ENCODE measurements at regions not wholly inside any gene's neighbourhood (a gene's known extent, or its start where the extent isn't known, plus 50 kb on each side); places are given as distances from the start of the nearest gene placed in this dataset.

DNA sequence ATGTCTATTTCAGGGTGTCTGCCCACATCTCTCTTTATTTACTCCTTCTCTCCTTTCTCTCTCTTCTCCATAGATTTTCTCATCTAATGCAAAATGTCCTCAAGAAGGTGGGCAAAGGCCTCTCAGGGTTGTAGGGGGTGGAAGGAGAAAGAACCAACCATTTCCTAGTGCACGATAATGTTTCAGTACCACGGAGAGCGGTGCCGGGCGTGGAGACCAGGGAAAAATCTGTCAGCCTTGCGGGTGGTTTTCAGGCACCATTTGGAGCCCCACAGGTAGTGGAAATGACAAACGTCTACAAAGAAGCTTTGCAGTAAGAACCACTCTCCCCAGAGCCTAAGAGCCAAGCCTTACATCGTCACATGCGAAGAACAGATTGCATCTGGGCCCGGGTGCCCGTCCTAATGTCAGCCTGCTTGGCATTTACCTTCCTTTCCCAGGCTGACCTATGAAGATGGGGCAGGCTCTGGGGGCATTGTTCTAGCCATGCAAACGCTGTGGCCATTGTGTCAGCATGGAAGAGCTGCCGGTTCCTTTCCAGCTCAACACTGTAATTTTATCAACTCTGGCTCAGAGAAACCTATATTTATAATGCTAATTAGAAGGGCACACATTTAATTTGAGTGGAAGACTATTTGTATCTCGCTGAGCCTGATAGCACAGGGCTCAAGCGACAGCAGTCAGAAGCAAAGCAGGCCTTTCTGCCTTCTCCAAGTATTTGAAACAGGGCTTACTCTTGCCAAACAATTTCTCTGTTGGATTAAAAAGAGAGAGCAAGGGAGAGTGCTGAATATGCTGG lies 430.1 kb upstream of the WWC1 start:
- TF ChIP-seq POLR2A (IDR thresholded peaks at IDR 0.05; ENCODE audit: low read depth, low read length) (no peak), EZH2 (IDR thresholded peaks at IDR 0.05; ENCODE audit: borderline replicate concordance, low read depth, low read length, severe bottlenecking) (no peak), JUN (IDR thresholded peaks at IDR 0.05; ENCODE audit: borderline replicate concordance, insufficient read depth, insufficient read length, low read depth) (no peak), GATA2 (IDR thresholded peaks at IDR 0.05; ENCODE audit: insufficient read depth, insufficient read length, low read depth, low read length) (no peak), POLR2AphosphoS5 (IDR thresholded peaks at IDR 0.05; ENCODE audit: insufficient read depth, low read depth, low read length) (no peak), FOS (IDR thresholded peaks at IDR 0.05; ENCODE audit: borderline replicate concordance, insufficient read depth, low read length) (no peak), MYC (IDR thresholded peaks at IDR 0.05; ENCODE audit: low read depth, low read length) (no peak)
- TF ChIP-seq, protein P1, sequence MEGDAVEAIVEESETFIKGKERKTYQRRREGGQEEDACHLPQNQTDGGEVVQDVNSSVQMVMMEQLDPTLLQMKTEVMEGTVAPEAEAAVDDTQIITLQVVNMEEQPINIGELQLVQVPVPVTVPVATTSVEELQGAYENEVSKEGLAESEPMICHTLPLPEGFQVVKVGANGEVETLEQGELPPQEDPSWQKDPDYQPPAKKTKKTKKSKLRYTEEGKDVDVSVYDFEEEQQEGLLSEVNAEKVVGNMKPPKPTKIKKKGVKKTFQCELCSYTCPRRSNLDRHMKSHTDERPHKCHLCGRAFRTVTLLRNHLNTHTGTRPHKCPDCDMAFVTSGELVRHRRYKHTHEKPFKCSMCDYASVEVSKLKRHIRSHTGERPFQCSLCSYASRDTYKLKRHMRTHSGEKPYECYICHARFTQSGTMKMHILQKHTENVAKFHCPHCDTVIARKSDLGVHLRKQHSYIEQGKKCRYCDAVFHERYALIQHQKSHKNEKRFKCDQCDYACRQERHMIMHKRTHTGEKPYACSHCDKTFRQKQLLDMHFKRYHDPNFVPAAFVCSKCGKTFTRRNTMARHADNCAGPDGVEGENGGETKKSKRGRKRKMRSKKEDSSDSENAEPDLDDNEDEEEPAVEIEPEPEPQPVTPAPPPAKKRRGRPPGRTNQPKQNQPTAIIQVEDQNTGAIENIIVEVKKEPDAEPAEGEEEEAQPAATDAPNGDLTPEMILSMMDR (IDR thresholded peaks at IDR 0.05; ENCODE audit: extremely low read depth in 1 of 2, insufficient read depth in 1 of 2, low read depth in 1 of 2, low read length in 2 of 2), result no peak
- TF ChIP-seq, protein P2, sequence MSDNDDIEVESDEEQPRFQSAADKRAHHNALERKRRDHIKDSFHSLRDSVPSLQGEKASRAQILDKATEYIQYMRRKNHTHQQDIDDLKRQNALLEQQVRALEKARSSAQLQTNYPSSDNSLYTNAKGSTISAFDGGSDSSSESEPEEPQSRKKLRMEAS (IDR thresholded peaks at IDR 0.05; ENCODE audit: insufficient read depth, insufficient read length), result no peak

All from endothelial cell of umbilical vein (primary cell).